Keratinocyte (primary cell): ENCODE measurements at regions not wholly inside any gene's neighbourhood (a gene's known extent, or its start where the extent isn't known, plus 50 kb on each side); places are given as distances from the start of the nearest gene placed in this dataset.

Experiments used
- DNase-seq: peaks from one replicate; pipeline ENCODE4 v3.0.0-alpha.2; 2011; ENCODE audit warnings: low read depth, missing footprints, low spot score
- FAIRE-seq: peaks from 2 replicates; lab custom pipeline; 2011; peaks lifted over from hg19 to GRCh38; lab: Jason Lieb, UNC
- H2AFZ ChIP-seq: 2 replicates; pipeline ENCODE4 v1.6.0; 2012; ENCODE audit warnings: low read length, control low read depth, inconsistent platforms; ENCODE audit not compliant: control insufficient read depth
- H3K27ac ChIP-seq: 2 replicates; pipeline ENCODE4 v1.5.1; 2011; ENCODE audit warnings: low read length; ENCODE audit not compliant: control insufficient read depth, insufficient read depth
- H3K27me3 ChIP-seq: 3 replicates; pipeline ENCODE4 v1.6.0; 2011; ENCODE audit warnings: low read length; ENCODE audit not compliant: control insufficient read depth, insufficient read depth; ENCODE audit errors: extremely low read depth
- H3K36me3 ChIP-seq, 2 experiments: 2 replicates in 1 of 2; 3 replicates in 1 of 2; pipeline ENCODE4 v1.5.1; 2011; ENCODE audit warnings: low read length in 2 of 2, mild to moderate bottlenecking in 1 of 2; ENCODE audit not compliant: control insufficient read depth in 2 of 2, insufficient read depth in 2 of 2; ENCODE audit errors: extremely low read depth in 1 of 2
- H3K4me1 ChIP-seq: 3 replicates; pipeline ENCODE4 v1.5.1; 2011; ENCODE audit warnings: low read length; ENCODE audit not compliant: control insufficient read depth, insufficient read depth; ENCODE audit errors: extremely low read depth
- H3K4me2 ChIP-seq: 3 replicates; pipeline ENCODE4 v1.6.0; 2011; ENCODE audit warnings: low read depth, low read length; ENCODE audit not compliant: control insufficient read depth, insufficient read depth; ENCODE audit errors: extremely low read depth
- H3K4me3 ChIP-seq, 3 experiments: fragments of 200-600 bp in 1 of 3; sonication (generic) in 1 of 3; 2 replicates in 2 of 3; 3 replicates in 1 of 3; pipeline ENCODE4 v1.5.1; 2011 to 2016; ENCODE audit warnings: low read length in 3 of 3, mild to moderate bottlenecking in 3 of 3, control low read depth in 2 of 3, inconsistent platforms in 1 of 3, low read depth in 1 of 3, mixed read lengths in 1 of 3, mixed run types in 1 of 3, moderate library complexity in 1 of 3; ENCODE audit not compliant: control insufficient read depth in 2 of 3, insufficient read depth in 2 of 3; ENCODE audit errors: extremely low read depth in 1 of 3
- H3K79me2 ChIP-seq: 2 replicates; pipeline ENCODE4 v1.6.0; 2012; ENCODE audit warnings: low read length; ENCODE audit not compliant: control insufficient read depth, insufficient read depth
- H3K9ac ChIP-seq: 3 replicates; pipeline ENCODE4 v1.6.0; 2011; ENCODE audit warnings: low read length; ENCODE audit not compliant: control insufficient read depth, insufficient read depth; ENCODE audit errors: extremely low read depth
- H3K9me1 ChIP-seq: 3 replicates; pipeline ENCODE4 v1.6.0; 2011; ENCODE audit warnings: low read length; ENCODE audit not compliant: control insufficient read depth, insufficient read depth; ENCODE audit errors: extremely low read depth
- H3K9me3 ChIP-seq: 2 replicates; pipeline ENCODE4 v1.5.1; 2012; ENCODE audit warnings: low read depth, low read length; ENCODE audit not compliant: control insufficient read depth
- H4K20me1 ChIP-seq: 3 replicates; pipeline ENCODE4 v1.6.0; 2011; ENCODE audit warnings: low read length; ENCODE audit not compliant: control insufficient read depth, insufficient read depth; ENCODE audit errors: extremely low read depth
- EZH2 ChIP-seq: IDR thresholded peaks from one replicate; pipeline ENCODE4 v1.6.1; 2012; ENCODE audit warnings: inconsistent platforms, mild to moderate bottlenecking, low read length, moderate library complexity
- dilution Hi-C: fragments of 300-500 bp; cut with MboI; formaldehyde crosslinking; loops from one replicate; pipeline ENCODE4 v1.7.0; 2020; ENCODE audit warnings: low sequenced_read_pairs; ENCODE audit not compliant: extremely low pct_ligation_motif_present
- TF ChIP-seq, protein P1 (sequence below), 3 experiments: IDR thresholded peaks in 1 of 3; conservative IDR thresholded peaks in 1 of 3; optimal IDR thresholded peaks in 1 of 3; 2 replicates in 2 of 3; 3 replicates in 1 of 3; pipeline versions ENCODE3 to v1.5.1; 2011; ENCODE audit warnings: low read length in 3 of 3, mild to moderate bottlenecking in 3 of 3, moderate library complexity in 2 of 3, control low read depth in 1 of 3, inconsistent platforms in 1 of 3; ENCODE audit not compliant: insufficient read depth in 2 of 3; ENCODE audit errors: extremely low read depth in 1 of 3

DNA sequence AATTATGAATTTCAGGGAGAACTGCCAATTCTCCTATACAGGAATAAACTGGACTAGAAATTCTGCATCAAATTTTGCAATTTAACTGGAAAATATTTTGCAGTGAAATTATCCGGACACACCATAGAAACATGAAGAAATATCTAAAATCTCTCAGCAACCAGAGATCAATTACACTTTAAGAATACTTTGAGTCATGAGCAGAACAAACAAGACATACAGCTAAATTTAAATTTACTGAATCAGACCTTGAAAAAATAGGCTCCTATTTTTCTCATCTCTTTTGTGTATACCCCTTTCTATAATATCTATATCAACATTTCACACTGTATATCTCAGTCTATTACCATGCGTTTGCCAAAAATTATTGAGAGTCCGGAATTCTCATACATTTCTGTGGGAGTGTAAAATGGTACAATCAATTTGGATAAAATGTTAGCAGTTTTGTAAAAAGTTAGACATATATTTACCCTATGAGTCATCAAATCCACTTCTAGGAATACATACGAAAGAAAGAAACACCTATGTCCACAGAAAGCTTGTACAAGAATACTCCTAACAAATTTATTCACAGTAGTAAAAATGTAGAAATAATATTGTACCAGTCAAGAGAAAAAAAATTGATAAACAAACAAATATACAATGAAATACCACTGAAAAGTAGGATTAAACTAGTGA, 593.1 kb upstream of the NECTIN3 start:
- Histone ChIP-seq H3K4me1 (no peaks in the 10 kb centered on the region), H3K79me2 (no peaks in the 10 kb centered on the region), H3K36me3 (no peaks in the 10 kb centered on the region), H2AFZ (no peak overlapping the region), H3K9me1 (no peaks in the 10 kb centered on the region), H4K20me1 (no peaks in the 10 kb centered on the region), H3K9ac (no peak overlapping the region), H3K4me2 (no peak overlapping the region), H3K27ac (no peak overlapping the region), H3K9me3 (no peaks in the 10 kb centered on the region), H3K4me3 (no peak overlapping the region), H3K27me3 (no peaks in the 10 kb centered on the region)
- DNase-seq (no peak), FAIRE-seq (no peak)
- TF ChIP-seq, protein P1, sequence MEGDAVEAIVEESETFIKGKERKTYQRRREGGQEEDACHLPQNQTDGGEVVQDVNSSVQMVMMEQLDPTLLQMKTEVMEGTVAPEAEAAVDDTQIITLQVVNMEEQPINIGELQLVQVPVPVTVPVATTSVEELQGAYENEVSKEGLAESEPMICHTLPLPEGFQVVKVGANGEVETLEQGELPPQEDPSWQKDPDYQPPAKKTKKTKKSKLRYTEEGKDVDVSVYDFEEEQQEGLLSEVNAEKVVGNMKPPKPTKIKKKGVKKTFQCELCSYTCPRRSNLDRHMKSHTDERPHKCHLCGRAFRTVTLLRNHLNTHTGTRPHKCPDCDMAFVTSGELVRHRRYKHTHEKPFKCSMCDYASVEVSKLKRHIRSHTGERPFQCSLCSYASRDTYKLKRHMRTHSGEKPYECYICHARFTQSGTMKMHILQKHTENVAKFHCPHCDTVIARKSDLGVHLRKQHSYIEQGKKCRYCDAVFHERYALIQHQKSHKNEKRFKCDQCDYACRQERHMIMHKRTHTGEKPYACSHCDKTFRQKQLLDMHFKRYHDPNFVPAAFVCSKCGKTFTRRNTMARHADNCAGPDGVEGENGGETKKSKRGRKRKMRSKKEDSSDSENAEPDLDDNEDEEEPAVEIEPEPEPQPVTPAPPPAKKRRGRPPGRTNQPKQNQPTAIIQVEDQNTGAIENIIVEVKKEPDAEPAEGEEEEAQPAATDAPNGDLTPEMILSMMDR (optimal IDR thresholded peaks at IDR 0.05 in 1 of 3, IDR thresholded peaks at IDR 0.05 in 1 of 3, conservative IDR thresholded peaks at IDR 0.05 in 1 of 3; ENCODE audit: extremely low read depth in 1 of 3, insufficient read depth in 2 of 3, low read length in 3 of 3) = no peak
- TF ChIP-seq EZH2 = no peak
- dilution Hi-C loops = no loop called here

- DNase-seq = no peak
- no peaks in the 10 kb centered on the region for H3K36me3 ChIP-seq
- no peaks in the 10 kb centered on the region for H3K9me1 ChIP-seq
- no peaks in the 10 kb centered on the region for H4K20me1 ChIP-seq
- no peaks in the 10 kb centered on the region for H3K9me3 ChIP-seq
- H3K27me3 ChIP-seq = no peaks in the 10 kb centered on the region
- no peak overlapping the region for H3K27ac ChIP-seq
- TF ChIP-seq, protein P1 (optimal IDR thresholded peaks at IDR 0.05 in 1 of 3, IDR thresholded peaks at IDR 0.05 in 1 of 3, conservative IDR thresholded peaks at IDR 0.05 in 1 of 3; ENCODE audit: extremely low read depth in 1 of 3, insufficient read depth in 2 of 3, low read length in 3 of 3) = no peak
- TF ChIP-seq EZH2 = no peak
- FAIRE-seq = no peak
- H3K4me1 ChIP-seq = no peaks in the 10 kb centered on the region
- no peak overlapping the region for H2AFZ ChIP-seq
- dilution Hi-C loops = no loop called here
- H3K4me2 ChIP-seq = no peak overlapping the region
- no peak overlapping the region for H3K4me3 ChIP-seq
- no peaks in the 10 kb centered on the region for H3K79me2 ChIP-seq
- no peak overlapping the region for H3K9ac ChIP-seq
Observed at GRCh38 chr3:110479731-110480130, 591.9 kb upstream of the NECTIN3 start.
